SK-N-SH treated with all-trans-retinoic acid at 6 μM for 48 hours (cell line): ENCODE measurements at regions not wholly inside any gene's neighbourhood (a gene's known extent, or its start where the extent isn't known, plus 50 kb on each side); places are given as distances from the start of the nearest gene placed in this dataset.
A peak's percentile ranks its signal among the peaks of the same experiment; 100 is the strongest.

Source experiments
- ATAC-seq: fragments of 200-7000 bp; cut with Tn5 transposase; 3 replicates; pipeline ENCODE4 v1.9.1; 2020; ENCODE audit warnings: mild to moderate bottlenecking, moderate library complexity
- ARNTL ChIP-seq: fragments of 450-650 bp; formaldehyde crosslinking; IDR thresholded peaks from 2 replicates; pipeline ENCODE4 v1.5.0; 2020; ENCODE audit warnings: low read depth, mild to moderate bottlenecking, moderate library complexity, borderline replicate concordance
- BACH2 ChIP-seq: fragments of 250-450 bp; sonication (Bioruptor Pico); IDR thresholded peaks from 2 replicates; pipeline ENCODE4 v1.9.0; 2021; ENCODE audit warnings: mild to moderate bottlenecking, borderline replicate concordance
- CSDC2 ChIP-seq: fragments of 250-450 bp; sonication (Bioruptor Pico); IDR thresholded peaks from 2 replicates; pipeline ENCODE4 v1.5.0; 2020; ENCODE audit warnings: mild to moderate bottlenecking, moderate library complexity
- ESRRG ChIP-seq: fragments of 250-450 bp; sonication (Bioruptor Pico); IDR thresholded peaks from 2 replicates; pipeline ENCODE4 v1.6.1; 2021; ENCODE audit warnings: mild to moderate bottlenecking
- GLIS3 ChIP-seq: fragments of 250-450 bp; sonication (Bioruptor Pico); IDR thresholded peaks from 2 replicates; pipeline ENCODE4 v1.5.0; 2020; ENCODE audit warnings: mild to moderate bottlenecking, moderate library complexity
- ISL1 ChIP-seq: fragments of 250-450 bp; sonication (Bioruptor Pico); IDR thresholded peaks from 2 replicates; pipeline ENCODE4 v2.1.2; 2022; ENCODE audit warnings: mild to moderate bottlenecking, moderate library complexity
- OSR1 ChIP-seq: fragments of 250-450 bp; sonication (Bioruptor Pico); IDR thresholded peaks from 2 replicates; pipeline ENCODE4 v1.8.0; 2022; ENCODE audit warnings: moderate library complexity, mild to moderate bottlenecking, inconsistent platforms
- PPARA ChIP-seq: fragments of 250-450 bp; sonication (Bioruptor Pico); IDR thresholded peaks from 2 replicates; pipeline ENCODE4 v1.5.0; 2020; ENCODE audit warnings: mild to moderate bottlenecking, borderline replicate concordance
- RARB ChIP-seq: fragments of 250-450 bp; sonication (Bioruptor Pico); IDR thresholded peaks from 2 replicates; pipeline ENCODE4 v1.8.0; 2021; ENCODE audit warnings: mild to moderate bottlenecking, moderate library complexity
- SNAI2 ChIP-seq: fragments of 250-450 bp; sonication (Bioruptor Pico); IDR thresholded peaks from 2 replicates; pipeline ENCODE4 v1.5.0; 2020; ENCODE audit warnings: mild to moderate bottlenecking, moderate library complexity
- TCF4 ChIP-seq: fragments of 250-450 bp; sonication (Bioruptor Pico); IDR thresholded peaks from 2 replicates; pipeline ENCODE4 v1.8.0; 2021; ENCODE audit warnings: mild to moderate bottlenecking, moderate library complexity, borderline replicate concordance
- ZC3H10 ChIP-seq: fragments of 250-450 bp; sonication (Bioruptor Pico); IDR thresholded peaks from 2 replicates; pipeline ENCODE4 v1.5.1; 2021; ENCODE audit warnings: mild to moderate bottlenecking, moderate library complexity
- ZFP3 ChIP-seq: fragments of 250-450 bp; sonication (Bioruptor Pico); IDR thresholded peaks from 2 replicates; pipeline ENCODE4 v1.5.0; 2020; ENCODE audit warnings: mild to moderate bottlenecking, moderate library complexity
- ZFP30 ChIP-seq: fragments of 450-650 bp; formaldehyde crosslinking; IDR thresholded peaks from 2 replicates; pipeline ENCODE4 v1.5.0; 2022; ENCODE audit warnings: mild to moderate bottlenecking, moderate library complexity
- ZNF565 ChIP-seq: fragments of 450-650 bp; formaldehyde crosslinking; conservative IDR thresholded peaks from 2 replicates; pipeline ENCODE4 v1.5.0; 2020; ENCODE audit warnings: low read depth, mild to moderate bottlenecking, moderate library complexity
- ZNF70 ChIP-seq: fragments of 450-650 bp; formaldehyde crosslinking; IDR thresholded peaks from 2 replicates; pipeline ENCODE4 v1.5.0; 2020; ENCODE audit warnings: mild to moderate bottlenecking, moderate library complexity
- ZNF8 ChIP-seq: fragments of 450-650 bp; formaldehyde crosslinking; IDR thresholded peaks from 2 replicates; pipeline ENCODE4 v1.5.0; 2020; ENCODE audit warnings: mild to moderate bottlenecking, moderate library complexity
- TF ChIP-seq, protein P1 (sequence below): fragments of 250-450 bp; sonication (Bioruptor Pico); IDR thresholded peaks from 2 replicates; pipeline ENCODE4 v1.8.0; 2020; ENCODE audit warnings: mild to moderate bottlenecking, moderate library complexity, borderline replicate concordance
- TF ChIP-seq, protein P2 (sequence below): fragments of 250-450 bp; sonication (Bioruptor Pico); IDR thresholded peaks from 2 replicates; pipeline ENCODE4 v1.8.0; 2021; ENCODE audit warnings: low read depth, mild to moderate bottlenecking, moderate library complexity, borderline replicate concordance
- TF ChIP-seq, protein P3 (sequence below): fragments of 250-450 bp; sonication (Bioruptor Pico); IDR thresholded peaks from 2 replicates; pipeline ENCODE4 v1.5.0; 2020; ENCODE audit warnings: mild to moderate bottlenecking, moderate library complexity
- TF ChIP-seq, protein P4 (sequence below): fragments of 250-450 bp; sonication (Bioruptor Pico); IDR thresholded peaks from 2 replicates; pipeline ENCODE4 v1.5.1; 2021; ENCODE audit warnings: mild to moderate bottlenecking, moderate library complexity
- TF ChIP-seq, protein P5 (sequence below): fragments of 250-450 bp; sonication (Bioruptor Pico); IDR thresholded peaks from 2 replicates; pipeline ENCODE4 v1.5.1; 2020; ENCODE audit warnings: low read depth, mild to moderate bottlenecking, moderate library complexity

DNA sequence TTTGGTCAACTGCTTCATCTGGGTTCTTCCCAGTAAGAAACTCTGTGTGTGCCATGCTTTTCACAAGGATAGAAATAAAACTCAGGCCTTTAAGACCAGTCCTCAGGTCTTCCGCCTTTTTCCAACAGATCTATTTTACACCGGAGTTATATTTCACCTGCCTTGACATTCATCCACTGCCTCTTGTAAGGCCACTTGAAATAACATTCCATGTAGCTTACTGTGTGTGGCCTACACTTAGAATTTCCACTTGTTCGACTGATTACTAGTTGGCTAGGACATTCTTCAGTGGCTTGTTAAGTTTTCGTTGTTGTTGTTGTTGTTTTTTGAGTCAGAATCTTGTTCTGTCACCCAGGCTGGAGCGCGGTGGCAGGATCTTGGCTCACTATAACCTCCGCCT lies 92.8 kb upstream of the UNC5C start:
- no peak for TF ChIP-seq ISL1 (CRISPR knock-in tag)
- no peak for TF ChIP-seq ZFP30
- TF ChIP-seq, protein P1, sequence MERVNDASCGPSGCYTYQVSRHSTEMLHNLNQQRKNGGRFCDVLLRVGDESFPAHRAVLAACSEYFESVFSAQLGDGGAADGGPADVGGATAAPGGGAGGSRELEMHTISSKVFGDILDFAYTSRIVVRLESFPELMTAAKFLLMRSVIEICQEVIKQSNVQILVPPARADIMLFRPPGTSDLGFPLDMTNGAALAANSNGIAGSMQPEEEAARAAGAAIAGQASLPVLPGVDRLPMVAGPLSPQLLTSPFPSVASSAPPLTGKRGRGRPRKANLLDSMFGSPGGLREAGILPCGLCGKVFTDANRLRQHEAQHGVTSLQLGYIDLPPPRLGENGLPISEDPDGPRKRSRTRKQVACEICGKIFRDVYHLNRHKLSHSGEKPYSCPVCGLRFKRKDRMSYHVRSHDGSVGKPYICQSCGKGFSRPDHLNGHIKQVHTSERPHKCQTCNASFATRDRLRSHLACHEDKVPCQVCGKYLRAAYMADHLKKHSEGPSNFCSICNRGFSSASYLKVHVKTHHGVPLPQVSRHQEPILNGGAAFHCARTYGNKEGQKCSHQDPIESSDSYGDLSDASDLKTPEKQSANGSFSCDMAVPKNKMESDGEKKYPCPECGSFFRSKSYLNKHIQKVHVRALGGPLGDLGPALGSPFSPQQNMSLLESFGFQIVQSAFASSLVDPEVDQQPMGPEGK (CRISPR knock-in tag), result no peak
- no peak for TF ChIP-seq ZFP3
- no peak for TF ChIP-seq ZNF565 (CRISPR knock-in tag)
- TF ChIP-seq, protein P2, sequence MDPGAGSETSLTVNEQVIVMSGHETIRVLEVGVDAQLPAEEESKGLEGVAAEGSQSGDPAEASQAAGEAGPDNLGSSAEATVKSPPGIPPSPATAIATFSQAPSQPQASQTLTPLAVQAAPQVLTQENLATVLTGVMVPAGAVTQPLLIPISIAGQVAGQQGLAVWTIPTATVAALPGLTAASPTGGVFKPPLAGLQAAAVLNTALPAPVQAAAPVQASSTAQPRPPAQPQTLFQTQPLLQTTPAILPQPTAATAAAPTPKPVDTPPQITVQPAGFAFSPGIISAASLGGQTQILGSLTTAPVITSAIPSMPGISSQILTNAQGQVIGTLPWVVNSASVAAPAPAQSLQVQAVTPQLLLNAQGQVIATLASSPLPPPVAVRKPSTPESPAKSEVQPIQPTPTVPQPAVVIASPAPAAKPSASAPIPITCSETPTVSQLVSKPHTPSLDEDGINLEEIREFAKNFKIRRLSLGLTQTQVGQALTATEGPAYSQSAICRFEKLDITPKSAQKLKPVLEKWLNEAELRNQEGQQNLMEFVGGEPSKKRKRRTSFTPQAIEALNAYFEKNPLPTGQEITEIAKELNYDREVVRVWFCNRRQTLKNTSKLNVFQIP, result no peak
- TF ChIP-seq OSR1, result no peak
- no peak for ATAC-seq

DNA sequence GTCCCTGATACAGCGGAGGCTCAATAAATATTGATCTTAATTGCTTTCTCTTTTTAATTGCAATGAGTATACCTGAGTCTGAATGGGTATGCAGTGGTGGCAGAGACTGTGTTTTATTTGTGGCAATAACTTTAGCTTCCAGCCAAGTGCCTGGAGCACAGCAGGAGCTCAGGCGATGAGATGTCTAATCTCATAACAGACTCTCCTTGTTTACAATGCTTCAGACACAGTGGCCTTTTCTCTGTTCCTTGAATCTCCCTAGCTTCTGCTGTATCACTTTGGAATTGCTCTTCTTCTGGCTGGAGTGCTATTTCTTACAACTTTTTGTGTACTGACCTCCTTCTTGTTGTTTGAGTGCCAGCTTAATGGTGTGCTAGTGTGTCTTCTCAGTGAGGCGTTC lies 91.5 kb upstream of the UNC5C start:
- ATAC-seq, result no peak

DNA sequence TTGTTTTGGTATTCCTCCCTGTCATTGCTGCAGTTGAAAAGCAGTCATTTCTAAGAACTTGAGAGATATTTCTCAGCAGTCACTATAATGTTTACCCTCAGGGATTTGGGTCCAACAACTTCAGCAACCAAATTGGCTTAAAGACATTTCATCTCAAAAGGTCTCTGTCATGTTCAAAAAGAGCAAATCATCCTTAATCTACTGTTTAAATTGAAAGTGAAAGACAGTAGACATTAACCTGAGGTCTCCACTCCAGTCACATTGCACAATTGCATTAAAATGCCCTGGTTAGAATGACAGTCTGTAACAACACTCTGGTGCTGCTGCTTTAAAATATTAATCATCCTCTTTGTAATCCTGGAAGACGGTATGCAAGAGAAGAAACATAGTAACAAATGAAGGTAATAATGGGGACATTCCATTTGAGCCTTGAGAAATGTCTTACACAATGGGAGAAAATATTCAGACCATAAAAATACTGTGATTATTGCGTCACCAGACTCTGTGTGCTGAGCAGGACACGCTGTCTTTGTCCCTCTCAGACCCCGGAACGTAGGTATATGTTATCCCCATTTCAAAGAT lies 90.2 kb upstream of the UNC5C start:
- peak; percentile 36; the same call in 2 of the 3 replicates for ATAC-seq
- TF ChIP-seq BACH2 (no peak), PPARA (CRISPR knock-in tag) (no peak), ISL1 (CRISPR knock-in tag) (peak; percentile 87)

More for the DNA sequence above, 91.5 kb upstream of the UNC5C start:
- TF ChIP-seq TCF4 (CRISPR knock-in tag), result no peak
- TF ChIP-seq CSDC2, result no peak
- TF ChIP-seq ZNF8 (CRISPR knock-in tag), result no peak
- TF ChIP-seq ZNF70 (CRISPR knock-in tag), result no peak
- no peak for TF ChIP-seq GLIS3 (CRISPR knock-in tag)
- no peak for TF ChIP-seq ZNF565 (CRISPR knock-in tag)

DNA sequence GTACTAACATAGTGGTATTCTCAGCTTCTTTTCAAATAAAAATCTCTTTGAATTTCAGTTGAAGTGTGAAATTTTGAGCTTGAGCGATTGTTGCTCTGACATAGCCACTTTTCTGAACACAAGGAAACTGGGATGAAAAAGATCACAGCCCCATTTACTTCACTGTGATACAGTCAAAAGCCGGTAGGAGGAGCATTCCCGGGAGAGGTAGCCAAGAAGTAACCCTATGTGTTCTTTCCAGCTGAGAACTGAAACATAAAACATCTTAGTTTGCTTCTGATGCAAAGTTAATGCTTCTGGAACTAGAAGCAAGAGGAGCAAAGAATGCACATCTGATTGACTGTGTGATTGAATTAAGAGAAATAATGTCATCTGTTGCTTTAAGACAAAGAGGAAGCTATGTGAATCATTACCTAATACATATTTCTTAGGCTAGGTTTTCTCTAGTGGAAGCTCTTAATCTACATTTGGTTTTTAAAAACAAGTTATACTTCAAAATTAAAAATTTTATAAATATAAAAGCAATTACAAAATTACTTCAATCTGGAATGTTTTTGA lies 88.3 kb upstream of the UNC5C start:
- ATAC-seq, result peak; percentile 93
- TF ChIP-seq, protein P2, result no peak
- TF ChIP-seq RARB (CRISPR knock-in tag), result no peak
- TF ChIP-seq GLIS3 (CRISPR knock-in tag), result no peak
- TF ChIP-seq ZNF70 (CRISPR knock-in tag), result no peak
- no peak for TF ChIP-seq BACH2
- TF ChIP-seq ISL1 (CRISPR knock-in tag), result peak; percentile 93
- no peak for TF ChIP-seq SNAI2 (CRISPR knock-in tag)
- no peak for TF ChIP-seq ESRRG (CRISPR knock-in tag)
- TF ChIP-seq, protein P1 (CRISPR knock-in tag), result no peak
- peak; percentile 16; the same call in 1 of the 2 replicates for TF ChIP-seq ZC3H10 (CRISPR knock-in tag)
- TF ChIP-seq CSDC2, result no peak
- TF ChIP-seq ZNF565 (CRISPR knock-in tag), result no peak
- TF ChIP-seq, protein P3, sequence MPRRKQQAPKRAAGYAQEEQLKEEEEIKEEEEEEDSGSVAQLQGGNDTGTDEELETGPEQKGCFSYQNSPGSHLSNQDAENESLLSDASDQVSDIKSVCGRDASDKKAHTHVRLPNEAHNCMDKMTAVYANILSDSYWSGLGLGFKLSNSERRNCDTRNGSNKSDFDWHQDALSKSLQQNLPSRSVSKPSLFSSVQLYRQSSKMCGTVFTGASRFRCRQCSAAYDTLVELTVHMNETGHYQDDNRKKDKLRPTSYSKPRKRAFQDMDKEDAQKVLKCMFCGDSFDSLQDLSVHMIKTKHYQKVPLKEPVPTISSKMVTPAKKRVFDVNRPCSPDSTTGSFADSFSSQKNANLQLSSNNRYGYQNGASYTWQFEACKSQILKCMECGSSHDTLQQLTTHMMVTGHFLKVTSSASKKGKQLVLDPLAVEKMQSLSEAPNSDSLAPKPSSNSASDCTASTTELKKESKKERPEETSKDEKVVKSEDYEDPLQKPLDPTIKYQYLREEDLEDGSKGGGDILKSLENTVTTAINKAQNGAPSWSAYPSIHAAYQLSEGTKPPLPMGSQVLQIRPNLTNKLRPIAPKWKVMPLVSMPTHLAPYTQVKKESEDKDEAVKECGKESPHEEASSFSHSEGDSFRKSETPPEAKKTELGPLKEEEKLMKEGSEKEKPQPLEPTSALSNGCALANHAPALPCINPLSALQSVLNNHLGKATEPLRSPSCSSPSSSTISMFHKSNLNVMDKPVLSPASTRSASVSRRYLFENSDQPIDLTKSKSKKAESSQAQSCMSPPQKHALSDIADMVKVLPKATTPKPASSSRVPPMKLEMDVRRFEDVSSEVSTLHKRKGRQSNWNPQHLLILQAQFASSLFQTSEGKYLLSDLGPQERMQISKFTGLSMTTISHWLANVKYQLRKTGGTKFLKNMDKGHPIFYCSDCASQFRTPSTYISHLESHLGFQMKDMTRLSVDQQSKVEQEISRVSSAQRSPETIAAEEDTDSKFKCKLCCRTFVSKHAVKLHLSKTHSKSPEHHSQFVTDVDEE (CRISPR knock-in tag), result no peak
- TF ChIP-seq PPARA (CRISPR knock-in tag), result no peak
- no peak for TF ChIP-seq ARNTL
- TF ChIP-seq, protein P4, sequence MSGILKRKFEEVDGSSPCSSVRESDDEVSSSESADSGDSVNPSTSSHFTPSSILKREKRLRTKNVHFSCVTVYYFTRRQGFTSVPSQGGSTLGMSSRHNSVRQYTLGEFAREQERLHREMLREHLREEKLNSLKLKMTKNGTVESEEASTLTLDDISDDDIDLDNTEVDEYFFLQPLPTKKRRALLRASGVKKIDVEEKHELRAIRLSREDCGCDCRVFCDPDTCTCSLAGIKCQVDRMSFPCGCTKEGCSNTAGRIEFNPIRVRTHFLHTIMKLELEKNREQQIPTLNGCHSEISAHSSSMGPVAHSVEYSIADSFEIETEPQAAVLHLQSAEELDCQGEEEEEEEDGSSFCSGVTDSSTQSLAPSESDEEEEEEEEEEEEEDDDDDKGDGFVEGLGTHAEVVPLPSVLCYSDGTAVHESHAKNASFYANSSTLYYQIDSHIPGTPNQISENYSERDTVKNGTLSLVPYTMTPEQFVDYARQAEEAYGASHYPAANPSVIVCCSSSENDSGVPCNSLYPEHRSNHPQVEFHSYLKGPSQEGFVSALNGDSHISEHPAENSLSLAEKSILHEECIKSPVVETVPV (CRISPR knock-in tag), result 0 out of 2 replicates have a peak, but pooled peaks have one; percentile 3
- TF ChIP-seq, protein P5, sequence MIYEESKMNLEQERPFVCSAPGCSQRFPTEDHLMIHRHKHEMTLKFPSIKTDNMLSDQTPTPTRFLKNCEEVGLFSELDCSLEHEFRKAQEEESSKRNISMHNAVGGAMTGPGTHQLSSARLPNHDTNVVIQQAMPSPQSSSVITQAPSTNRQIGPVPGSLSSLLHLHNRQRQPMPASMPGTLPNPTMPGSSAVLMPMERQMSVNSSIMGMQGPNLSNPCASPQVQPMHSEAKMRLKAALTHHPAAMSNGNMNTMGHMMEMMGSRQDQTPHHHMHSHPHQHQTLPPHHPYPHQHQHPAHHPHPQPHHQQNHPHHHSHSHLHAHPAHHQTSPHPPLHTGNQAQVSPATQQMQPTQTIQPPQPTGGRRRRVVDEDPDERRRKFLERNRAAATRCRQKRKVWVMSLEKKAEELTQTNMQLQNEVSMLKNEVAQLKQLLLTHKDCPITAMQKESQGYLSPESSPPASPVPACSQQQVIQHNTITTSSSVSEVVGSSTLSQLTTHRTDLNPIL (CRISPR knock-in tag), result peak; percentile 76
- TF ChIP-seq OSR1, result no peak
- no peak for TF ChIP-seq ZNF8 (CRISPR knock-in tag)
- TF ChIP-seq ZFP30, result no peak
- peak; percentile 37; the same call in 1 of the 2 replicates for TF ChIP-seq ZFP3
